Stimulated activated CD4-positive, alpha-beta T cell treated with anti-CD3 and anti-CD28 coated beads, TNF-alpha, amount 100 ng/mL, for 24 hours (primary cell): ENCODE measurements at regions not wholly inside any gene's neighbourhood (a gene's known extent, or its start where the extent isn't known, plus 50 kb on each side); places are given as distances from the start of the nearest gene placed in this dataset.

Source experiments
- DNase-seq, 3 experiments: peaks; one replicate each; pipeline ENCODE4 v3.0.0-alpha.2; 2020; ENCODE audit warnings: low read depth in 3 of 3

DNA sequence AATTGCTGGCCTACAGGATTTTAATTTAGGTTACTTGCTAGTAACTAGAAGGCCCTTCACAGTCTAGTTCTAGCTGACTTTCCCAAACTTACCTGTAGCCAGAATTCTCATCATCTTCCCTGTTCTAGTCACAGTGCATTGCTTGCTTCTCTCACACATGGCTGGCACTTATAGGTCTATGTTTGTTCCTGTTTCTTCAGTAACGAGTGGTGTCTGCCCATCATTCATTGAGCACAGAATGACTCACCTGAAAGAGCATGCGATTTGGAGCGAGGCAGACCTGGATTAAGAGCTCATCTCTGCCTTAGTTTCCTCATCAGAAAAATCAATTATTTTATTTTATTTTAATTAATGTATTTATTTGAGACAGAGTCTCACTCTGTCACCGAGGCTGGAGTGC is 201.7 kb upstream of the ANK2 start:
- no peak for DNase-seq

DNA sequence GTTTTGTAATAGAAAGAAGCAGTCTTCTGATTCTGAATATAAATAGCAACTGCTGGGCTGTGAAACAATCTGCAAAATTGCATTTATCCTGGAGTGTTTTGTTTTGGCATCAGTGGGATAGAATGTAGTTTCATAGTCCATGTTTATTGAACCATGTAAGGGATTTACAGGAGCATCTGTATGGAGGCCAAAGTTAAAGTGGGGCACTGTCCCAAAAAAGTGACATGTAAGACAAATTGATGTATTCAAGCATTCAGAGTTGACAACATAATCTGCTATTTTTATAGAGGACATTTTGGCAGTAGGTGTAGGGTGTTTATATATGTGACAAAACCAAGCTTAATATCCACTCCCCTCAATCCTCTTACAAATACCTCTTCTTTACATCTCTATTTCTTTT is 200.5 kb upstream of the ANK2 start:
- no peak for DNase-seq

DNA sequence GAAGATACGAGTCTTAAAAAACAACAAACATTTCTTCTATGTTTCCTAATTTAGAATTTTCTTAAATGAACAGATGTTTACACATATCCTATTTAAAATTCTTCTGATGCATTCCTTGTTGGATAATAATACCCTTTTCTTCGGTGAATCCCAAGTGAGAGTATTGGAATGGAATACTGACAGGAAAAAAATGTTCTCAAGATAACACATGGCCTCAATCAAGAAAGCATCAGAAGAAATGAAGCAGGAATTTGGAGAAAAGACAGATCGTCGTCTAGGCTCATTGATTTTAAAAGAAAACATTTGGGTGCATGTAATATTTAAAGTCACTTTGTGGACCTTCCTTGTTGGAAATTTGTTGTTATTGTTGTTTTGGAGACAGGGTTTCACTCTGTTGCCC is 196.9 kb upstream of the ANK2 start:
- no peak for DNase-seq

DNA sequence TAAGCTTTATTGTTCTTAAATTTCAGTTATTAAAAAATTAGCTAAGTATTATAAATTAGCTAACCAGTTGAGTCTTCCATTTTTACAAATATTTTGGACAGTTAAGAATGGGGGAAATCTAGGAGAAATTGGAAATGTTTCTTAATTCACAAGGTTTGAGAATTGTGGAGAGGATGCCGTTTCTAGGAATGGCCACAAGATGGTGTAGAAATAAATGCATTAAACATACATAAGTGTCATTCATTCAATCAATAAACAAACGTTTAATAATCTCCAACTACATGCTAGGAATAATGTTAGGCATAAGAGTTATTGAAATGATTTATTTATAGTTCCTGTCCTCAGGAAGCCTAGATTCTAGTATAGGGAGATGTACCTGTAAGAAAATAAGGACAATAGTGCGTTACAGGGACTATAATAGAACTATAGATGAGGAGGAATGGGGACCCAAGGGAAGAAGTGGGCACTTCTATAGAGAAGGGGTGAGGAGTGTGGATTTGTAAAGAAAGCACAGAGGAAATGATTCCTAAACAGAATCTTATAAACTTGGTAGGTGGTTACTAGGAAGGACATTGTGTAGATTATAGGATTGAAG is 195.7 kb upstream of the ANK2 start:
- DNase-seq = no peak

DNA sequence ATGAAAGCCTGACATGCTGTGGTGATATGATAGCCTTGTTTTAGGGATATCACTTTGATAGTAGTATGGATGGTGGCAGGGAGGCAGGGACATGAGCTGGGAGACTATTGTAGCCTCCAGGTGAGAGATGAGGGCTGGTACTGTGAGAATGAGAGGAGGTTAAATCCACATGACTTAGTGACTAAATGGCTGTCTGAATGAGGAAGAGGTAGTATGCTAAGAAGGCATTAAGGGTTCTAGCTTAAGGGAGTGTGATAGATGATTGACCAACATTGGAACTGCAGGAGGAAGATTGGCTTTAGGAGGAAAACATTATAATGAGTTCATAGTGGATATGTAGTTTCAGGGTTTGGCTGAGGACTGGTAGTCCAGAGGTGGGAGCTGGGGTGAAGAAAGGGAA is 195.0 kb upstream of the ANK2 start:
- DNase-seq = no peak

DNA sequence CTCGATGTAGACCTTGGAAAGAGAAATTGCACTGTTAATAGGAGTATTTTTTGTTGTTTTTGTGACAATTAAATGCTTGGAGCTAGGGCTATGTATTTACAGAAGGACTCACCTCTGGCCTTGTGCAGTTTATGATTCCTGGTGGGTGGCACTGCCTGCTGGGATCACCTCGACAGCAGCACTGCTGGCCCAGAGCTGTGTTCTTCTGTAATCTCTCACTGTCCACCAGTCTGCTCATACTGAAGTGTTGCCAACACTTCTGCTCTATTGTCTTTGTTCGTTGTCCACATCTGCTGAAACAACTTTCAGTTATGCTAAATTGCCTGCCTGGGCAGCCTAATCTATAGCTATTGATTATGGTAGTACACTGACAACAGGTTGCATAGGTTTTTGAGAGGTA is 194.4 kb upstream of the ANK2 start:
- no peak for DNase-seq

DNA sequence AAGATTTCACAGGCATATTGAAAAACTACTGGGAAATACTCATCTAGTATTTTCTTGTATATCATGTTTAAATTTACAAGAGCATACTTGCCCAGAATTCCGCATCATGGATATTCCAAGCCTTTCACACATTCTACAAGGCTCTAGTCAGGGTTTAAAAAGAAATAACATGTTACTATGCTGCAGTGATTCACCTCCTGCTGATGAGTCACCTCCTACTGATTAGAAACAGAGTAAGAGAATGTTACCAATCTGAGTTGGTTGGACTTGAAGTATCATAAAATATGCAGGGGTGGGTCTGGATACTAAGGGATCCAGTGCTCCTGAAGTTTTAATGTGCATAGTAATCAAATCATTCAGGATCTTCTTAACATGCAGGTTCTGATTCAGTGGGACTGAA is 192.0 kb upstream of the ANK2 start:
- DNase-seq = no peak

DNA sequence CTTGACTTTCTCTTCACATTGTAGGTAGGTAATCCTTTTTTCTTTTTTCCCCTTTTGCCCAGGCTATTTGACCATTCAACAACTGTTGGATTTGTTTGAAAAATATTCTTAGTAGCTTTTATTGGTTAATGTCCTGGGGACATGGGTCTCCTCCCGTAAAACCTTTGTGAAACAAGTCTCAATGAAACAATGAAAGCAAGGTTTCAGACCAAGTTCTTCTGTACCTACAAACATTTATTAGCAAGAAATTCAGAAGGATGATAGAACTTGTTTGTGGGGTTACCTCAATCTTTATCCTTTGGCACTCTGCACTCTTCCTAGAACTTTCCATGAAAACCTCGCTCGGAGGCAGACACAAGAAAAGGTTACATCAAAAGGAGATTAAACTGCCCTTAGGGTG is 190.7 kb upstream of the ANK2 start:
- DNase-seq = no peak

DNA sequence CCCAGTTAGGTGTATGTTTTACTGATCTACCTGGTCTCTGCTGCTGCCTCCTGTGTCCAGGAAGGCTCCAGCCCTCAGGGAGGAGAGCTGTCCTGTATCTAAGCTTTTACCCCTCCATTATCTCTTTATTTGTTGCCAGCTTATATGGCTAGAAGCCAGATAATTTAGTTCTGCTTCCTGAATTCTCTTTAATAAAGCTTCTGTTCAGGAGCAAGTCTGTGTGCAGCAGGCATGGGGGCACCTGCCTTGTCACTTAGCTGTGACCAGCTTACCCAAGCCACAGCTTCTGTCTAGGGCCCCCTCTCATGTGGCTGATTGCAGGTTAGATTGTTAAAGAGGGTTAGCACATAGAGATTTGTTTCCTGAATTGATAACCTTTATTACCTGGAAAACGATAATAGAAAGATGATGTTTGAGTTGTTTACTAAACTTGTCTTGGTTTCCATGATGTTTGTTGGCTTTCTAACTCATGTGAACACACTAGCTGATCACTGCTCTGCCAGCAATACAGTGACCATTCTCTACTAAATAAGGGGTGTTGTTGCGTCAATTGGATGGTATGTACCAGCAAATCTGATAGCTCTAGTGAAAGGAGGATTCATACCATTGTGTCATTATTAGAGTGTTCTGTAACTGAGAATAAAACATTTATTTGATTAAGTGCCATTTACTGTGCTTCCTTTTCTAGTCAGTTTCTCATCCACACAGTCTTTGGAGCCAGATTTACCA is 189.8 kb upstream of the ANK2 start:
- DNase-seq = no peak

DNA sequence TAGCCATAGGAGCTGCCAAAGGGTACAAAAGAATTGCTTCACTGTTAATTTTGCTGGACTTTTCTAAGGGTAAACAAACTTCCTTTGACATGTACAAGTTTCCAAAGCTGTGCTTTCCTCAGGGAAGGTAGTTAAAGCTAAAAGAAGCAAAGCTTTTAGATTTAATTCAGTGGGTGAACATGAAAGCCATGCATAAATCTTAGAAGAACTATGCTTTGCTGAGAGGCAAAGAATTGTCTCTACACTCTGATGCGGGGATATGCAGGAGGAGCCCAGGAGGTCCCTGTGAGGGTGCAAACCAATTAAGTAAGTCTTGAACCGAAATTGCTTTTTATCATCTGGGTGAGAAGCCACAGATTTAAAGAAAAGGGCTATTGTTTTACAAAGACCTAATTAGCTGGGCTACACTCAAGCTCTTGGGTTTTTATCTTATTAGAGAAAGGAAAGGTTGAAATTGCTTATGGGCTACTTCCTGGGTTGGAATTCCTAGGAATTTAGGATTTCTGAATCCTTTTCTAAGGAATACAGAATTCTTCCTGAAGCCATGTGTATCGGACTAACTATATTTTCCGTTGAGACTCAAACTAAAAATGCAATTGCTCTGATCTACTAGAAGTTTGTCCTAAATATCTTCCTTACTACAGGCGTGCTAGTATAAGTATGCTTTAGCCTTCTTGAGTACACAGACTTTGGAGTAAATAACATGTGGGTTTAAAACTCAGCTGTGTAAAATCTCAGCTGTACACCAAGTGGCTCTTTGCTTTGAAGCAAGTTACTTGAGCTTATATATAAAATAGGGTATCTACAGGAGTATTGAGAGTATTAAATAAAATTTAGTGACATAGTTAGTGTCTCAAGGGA is 188.4 kb upstream of the ANK2 start:
- DNase-seq = no peak

DNA sequence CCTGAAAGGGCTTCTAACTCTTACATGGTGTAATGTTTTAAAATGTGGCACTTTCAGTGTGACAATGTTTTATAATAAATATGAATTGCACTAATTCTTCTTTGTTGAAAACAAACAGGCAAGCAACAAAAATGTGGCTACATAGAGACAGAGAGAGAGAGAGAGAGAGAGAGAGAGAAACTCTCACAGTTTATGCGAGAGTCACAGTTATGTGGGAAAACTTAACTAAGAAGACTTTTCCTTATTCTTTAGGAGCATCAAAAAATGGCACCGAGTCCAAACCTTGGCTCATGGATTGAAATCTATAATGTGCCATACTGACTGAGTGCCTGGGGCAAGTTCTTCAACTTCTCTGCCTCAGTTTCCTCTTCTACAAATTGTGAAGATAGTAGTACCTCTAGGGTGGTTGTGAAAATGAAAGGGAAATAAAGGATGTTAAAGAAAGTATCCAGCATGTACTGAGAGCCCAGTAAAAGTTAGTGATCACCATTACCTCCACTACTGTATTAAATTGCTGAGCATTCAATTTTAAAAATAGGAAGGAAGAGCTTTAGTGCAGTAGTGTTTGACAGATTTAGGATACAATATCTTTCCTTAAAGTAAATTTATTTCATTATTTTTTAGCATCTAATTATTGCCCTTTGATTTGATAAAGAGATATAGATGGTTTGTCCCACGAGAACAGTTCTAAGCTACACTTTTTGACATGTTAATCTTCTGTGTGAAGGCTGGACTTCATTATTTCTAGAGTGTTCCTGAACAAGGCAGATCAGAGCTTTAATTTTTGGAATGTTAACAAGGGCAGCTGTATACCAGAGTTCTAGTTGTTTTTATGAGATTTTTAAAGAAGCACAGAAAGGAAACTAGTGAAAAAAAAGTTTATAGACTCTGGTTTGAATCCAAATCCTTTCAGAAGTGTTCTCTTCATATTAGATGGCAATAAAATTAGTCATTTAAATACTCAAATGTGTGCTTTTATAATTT is 187.5 kb upstream of the ANK2 start:
- no peak for DNase-seq

DNA sequence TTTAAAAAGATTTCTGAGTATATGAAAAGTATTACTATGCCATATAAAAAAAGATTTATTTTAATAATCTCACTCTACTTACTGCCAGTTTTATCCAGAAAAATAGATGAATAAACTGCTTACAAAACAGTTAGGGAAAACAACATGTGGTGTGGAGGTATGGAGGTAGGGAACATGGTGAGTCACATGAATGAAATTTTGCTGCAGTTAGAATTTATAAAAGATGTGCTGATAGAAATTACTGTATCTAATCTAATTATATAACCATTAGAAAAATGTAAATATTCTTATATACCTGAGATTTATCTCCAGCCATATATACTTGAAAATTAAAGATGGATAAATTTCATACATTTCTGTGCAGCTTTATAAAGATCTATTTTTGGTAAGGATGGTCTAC is 184.0 kb upstream of the ANK2 start:
- no peak for DNase-seq

DNA sequence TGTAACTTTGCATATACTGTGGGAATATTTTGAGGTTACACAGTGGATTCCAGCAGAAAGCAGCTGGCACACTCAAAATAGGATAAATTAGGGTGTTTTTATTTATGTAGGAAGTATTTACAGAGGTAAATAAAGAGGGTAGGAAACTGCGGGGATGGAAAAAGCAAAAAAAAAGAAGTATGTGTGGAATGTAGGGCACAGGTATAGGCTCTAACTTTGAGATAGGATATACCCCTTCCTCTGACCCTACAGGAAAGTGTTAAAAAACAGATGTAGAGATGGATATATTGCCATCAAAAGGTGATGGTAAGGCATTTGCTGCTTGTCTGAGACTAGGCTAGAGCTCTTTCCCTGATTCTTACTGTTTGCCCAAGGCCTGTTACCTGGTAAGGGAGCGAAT is 173.1 kb upstream of the ANK2 start:
- no peak for DNase-seq

DNA sequence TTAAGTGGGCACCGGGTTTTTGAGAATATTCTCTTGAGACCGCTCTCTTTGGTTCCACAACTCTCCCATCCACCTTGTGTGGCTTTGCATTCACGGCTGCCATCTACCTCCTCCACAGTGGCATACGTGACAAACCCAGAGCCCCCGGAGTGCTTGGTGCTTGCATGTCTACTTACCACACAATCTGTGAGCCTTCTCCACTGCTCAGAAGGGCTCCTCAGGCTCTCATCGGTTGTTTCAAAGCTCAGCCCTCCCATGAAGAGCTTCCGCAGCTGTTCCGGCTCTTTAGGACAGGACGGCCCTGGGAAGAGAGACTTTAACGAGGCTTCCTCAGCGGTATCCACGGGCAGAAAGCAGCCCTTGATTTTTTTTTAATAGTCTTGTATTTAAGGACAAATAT is 167.6 kb upstream of the ANK2 start:
- no peak for DNase-seq

DNA sequence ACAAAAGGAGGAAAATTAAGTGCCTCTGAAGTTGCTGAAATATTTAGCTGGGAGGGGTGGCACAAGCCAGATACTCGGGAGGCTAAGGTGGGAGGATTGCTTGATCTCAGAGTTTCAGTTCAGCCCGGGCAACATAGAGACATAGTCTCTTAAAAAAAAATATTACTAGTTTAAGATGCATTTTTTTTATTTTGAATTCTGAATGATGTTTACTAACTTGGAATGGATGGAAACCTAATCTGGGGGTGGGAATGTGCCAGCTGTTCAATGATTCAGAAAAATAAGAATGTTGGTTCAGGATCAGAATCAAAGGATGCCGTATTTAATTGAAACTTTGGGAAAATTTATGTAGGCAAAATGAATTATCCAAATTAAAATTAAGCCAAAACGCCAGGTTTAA is 167.2 kb upstream of the ANK2 start:
- no peak for DNase-seq

DNA sequence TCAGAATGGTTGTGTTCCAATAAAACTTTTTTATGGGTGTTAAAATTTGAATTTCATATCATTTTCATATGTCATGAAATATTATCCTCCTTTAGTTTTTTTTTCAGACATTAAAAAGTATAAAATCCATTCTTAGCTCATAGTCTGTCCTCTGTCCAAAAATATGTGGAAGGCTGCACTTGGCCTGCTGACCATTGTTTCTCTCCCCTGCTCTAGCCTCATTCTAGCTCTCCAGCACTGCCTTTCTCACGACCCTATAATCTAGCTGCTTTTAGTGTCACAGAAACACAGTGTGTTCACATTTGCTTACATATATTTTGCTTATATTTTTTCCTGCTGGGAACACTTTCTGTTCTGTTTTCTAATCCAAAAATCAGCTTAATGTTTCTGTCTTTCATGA is 165.0 kb upstream of the ANK2 start:
- no peak for DNase-seq

DNA sequence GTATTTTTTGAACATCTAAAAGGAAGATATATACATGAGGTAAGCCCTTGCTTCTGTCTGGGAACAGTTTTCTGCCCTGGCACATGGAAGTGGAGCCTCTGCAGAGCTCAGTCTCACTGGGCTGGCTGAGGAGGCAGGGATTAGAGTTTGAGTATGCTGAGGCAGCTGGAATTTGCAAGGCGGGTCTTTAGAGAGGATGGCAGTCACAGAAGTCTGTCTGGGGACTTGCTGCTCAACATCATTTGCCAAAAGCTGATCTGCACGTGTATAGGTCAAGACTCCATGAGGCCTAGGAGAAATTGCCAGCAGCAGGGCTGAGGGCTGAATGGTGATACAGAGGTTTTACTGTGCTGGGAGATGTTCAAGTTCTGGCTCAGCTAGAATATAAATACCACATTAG is 163.6 kb upstream of the ANK2 start:
- no peak for DNase-seq

DNA sequence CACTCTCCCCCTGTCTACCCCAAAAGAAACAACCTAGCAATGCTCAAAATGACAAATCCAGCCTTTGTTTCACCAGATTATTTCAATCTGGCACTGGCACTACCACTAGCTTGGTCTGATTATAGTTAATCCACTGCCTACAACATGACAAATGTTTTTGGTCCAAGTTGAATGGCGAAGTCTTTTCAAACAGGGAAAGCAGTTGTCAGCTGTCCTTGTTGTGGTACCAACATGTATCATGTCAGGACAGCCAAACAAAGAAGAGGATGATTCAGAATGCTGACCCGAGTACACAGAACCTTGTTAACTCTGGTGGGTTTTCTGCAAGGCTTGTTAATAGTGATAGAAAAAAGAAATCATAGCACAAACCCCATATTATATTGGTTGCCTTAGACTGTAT is 160.8 kb upstream of the ANK2 start:
- DNase-seq = no peak

DNA sequence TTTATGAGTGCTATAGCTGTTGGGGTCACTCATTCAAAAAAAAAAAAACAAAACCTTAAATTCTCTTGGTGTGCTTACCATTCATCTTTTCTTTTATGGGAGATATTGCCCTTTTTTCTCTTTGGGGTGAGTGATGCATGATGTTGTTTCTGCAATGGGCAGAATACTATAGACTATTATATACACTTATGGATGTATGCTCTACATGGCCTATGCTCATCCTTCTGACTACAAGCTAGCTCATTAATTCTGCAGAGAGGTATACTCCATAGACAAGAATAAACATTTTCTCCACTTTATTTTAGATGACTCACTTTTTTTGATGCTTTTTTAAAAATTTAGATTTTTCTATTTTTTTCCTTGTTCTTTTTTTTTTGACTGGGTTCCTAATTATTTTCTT is 160.3 kb upstream of the ANK2 start:
- no peak for DNase-seq

DNA sequence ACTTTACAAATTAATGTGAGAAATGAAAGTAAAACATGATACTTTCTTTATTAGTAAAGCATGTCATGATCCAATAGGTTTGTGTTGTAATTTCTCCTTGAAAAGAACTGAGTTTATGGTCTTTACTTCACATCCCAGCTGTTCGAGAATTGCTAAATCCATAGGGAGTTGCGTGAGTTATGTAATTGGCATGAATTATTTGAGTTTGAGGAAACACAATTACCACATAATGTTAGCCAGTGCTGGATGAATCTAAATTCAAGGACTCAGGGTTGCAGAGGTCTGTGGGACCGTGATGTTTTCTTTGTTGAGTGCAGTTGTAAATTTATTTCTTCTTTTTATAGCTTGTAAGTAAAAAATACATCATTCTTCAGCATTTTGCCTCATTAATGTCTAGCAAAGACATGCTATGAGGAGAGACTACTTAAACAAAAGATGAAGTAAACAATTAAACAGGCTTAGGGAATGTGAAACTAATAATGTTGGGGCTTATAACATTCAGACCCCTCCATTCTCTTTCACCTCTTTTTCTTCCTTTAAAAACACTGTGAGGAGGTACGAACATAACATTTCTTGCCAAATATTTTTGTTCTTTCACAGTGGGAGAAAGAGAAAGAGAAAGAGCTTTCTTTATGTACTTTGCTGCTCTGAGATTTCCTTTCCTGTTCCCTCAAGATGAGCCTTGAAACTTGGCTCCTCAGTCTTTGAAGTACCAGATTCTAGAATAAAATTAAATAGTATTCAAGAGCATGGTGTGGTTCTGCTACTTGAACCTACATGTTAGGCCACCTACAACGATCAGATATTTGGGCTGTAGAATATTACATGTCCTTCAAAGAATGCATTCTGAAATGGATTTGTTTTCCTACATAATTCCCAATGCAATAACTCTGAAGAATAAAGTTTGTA is 159.6 kb upstream of the ANK2 start:
- no peak for DNase-seq

DNA sequence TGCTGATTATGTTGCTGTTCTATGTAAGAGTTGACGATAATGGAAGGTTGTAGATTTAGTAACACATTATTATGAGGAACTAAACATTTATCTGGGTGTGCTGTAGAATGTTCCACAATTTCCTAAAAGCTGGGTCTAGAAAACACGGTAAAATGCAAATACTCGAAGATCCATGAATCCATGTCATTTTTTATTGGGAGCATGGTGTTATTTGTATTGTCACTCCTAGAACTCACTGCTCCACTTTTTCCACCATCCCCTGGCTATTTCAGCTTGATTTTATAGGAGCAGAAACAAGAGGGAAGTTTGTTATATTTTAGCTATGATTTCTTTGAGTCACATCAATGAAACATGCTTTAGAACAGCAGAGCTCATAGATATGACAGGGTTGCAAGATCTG is 155.0 kb upstream of the ANK2 start:
- DNase-seq = no peak
